Endodermal cell (in vitro differentiated cells): ENCODE measurements at regions not wholly inside any gene's neighbourhood (a gene's known extent, or its start where the extent isn't known, plus 50 kb on each side); places are given as distances from the start of the nearest gene placed in this dataset.

ENCODE experiments used
- DNase-seq: peaks from one replicate; pipeline ENCODE4 v3.0.0-alpha.2; 2017
- H3K27ac ChIP-seq: 2 replicates; pipeline ENCODE4 v1.5.1; 2013; ENCODE audit warnings: mild to moderate bottlenecking, low read depth, low read length, moderate library complexity
- H3K27me3 ChIP-seq: 2 replicates; pipeline ENCODE4 v1.6.1; 2013; ENCODE audit warnings: mild to moderate bottlenecking, low read length, moderate library complexity; ENCODE audit not compliant: insufficient read depth, control insufficient read depth, poor library complexity, severe bottlenecking
- H3K36me3 ChIP-seq: 2 replicates; pipeline ENCODE4 v1.7.0; 2013; ENCODE audit warnings: mild to moderate bottlenecking, low read length, moderate library complexity; ENCODE audit not compliant: control insufficient read depth, insufficient read depth
- H3K4me1 ChIP-seq: one replicate; pipeline ENCODE4 v1.7.0; 2013; ENCODE audit warnings: low read length; ENCODE audit not compliant: control insufficient read depth, insufficient read depth
- H3K4me3 ChIP-seq: 2 replicates; pipeline ENCODE4 v1.5.1; 2013; ENCODE audit warnings: mild to moderate bottlenecking, low read length, moderate library complexity
- H3K9ac ChIP-seq: 2 replicates; pipeline ENCODE4 v1.6.1; 2013; ENCODE audit warnings: mild to moderate bottlenecking, low read length, moderate library complexity; ENCODE audit not compliant: poor library complexity, severe bottlenecking; ENCODE audit errors: extremely low read depth
- H3K9me3 ChIP-seq: 2 replicates; pipeline ENCODE4 v1.6.1; 2013; ENCODE audit warnings: mild to moderate bottlenecking, low read length, moderate library complexity; ENCODE audit not compliant: control insufficient read depth
- H3K27ac Mint-ChIP-seq: 2 replicates; pipeline ENCODE4 v1.8.0; 2020; ENCODE audit warnings: mixed read lengths
- H3K27me3 Mint-ChIP-seq: 2 replicates; pipeline ENCODE4 v1.8.0; 2021; ENCODE audit warnings: mild to moderate bottlenecking, mixed read lengths; ENCODE audit not compliant: insufficient read depth
- H3K36me3 Mint-ChIP-seq: 2 replicates; pipeline ENCODE4 v1.8.0; 2020; ENCODE audit warnings: low read depth, mixed read lengths
- H3K4me1 Mint-ChIP-seq: 2 replicates; pipeline ENCODE4 v1.8.0; 2020; ENCODE audit warnings: mixed read lengths
- H3K4me3 Mint-ChIP-seq: 2 replicates; pipeline ENCODE4 v1.8.0; 2020; ENCODE audit warnings: mild to moderate bottlenecking, moderate library complexity, mixed read lengths
- H3K9me3 Mint-ChIP-seq: 2 replicates; pipeline ENCODE4 v1.8.0; 2020; ENCODE audit warnings: mild to moderate bottlenecking, mixed read lengths
- WGBS, 2 experiments: methylation state at CpG; one replicate each; pipeline versions ENCODE4 v1.1.5 to v1.1.7; 2013; ENCODE audit warnings: missing lambda C conversion rate in 2 of 2, mixed read lengths in 1 of 2; ENCODE audit not compliant: insufficient coverage in 1 of 2, insufficient read length in 1 of 2; 5-methylcytosine and 5-hydroxymethylcytosine counted together
- TF ChIP-seq, protein P1 (sequence below): fragments of 200-600 bp; sonication (generic); conservative IDR thresholded peaks from 2 replicates; pipeline ENCODE4 v1.5.0; 2021; ENCODE audit warnings: antibody characterized with exemption, mild to moderate bottlenecking

GRCh38 chr12:87814625-87815024 is 214.6 kb downstream of the C12orf50 start:
- 86 to 100% methylated on average over 1 to 2 of the region's 2 CpGs for WGBS, 2 experiments
- Histone ChIP-seq H3K4me1 (no peaks in the 10 kb centered on the region), H3K9ac (no peak overlapping the region), H3K4me3 (no peak overlapping the region), H3K36me3 (no peaks in the 10 kb centered on the region), H3K27ac (no peak overlapping the region), H3K9me3 (no peaks in the 10 kb centered on the region), H3K27me3 (no peaks in the 10 kb centered on the region)
- no peak for DNase-seq
- Mint-ChIP-seq H3K27ac (no peak overlapping the region), H3K36me3 (no peaks in the 10 kb centered on the region), H3K9me3 (no peaks in the 10 kb centered on the region), H3K4me1 (no peaks in the 10 kb centered on the region), H3K4me3 (no peak overlapping the region), H3K27me3 (peaks cover 3% of the 10 kb centered on the region)
- TF ChIP-seq, protein P1, sequence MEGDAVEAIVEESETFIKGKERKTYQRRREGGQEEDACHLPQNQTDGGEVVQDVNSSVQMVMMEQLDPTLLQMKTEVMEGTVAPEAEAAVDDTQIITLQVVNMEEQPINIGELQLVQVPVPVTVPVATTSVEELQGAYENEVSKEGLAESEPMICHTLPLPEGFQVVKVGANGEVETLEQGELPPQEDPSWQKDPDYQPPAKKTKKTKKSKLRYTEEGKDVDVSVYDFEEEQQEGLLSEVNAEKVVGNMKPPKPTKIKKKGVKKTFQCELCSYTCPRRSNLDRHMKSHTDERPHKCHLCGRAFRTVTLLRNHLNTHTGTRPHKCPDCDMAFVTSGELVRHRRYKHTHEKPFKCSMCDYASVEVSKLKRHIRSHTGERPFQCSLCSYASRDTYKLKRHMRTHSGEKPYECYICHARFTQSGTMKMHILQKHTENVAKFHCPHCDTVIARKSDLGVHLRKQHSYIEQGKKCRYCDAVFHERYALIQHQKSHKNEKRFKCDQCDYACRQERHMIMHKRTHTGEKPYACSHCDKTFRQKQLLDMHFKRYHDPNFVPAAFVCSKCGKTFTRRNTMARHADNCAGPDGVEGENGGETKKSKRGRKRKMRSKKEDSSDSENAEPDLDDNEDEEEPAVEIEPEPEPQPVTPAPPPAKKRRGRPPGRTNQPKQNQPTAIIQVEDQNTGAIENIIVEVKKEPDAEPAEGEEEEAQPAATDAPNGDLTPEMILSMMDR: no peak

GRCh38 chr12:87813476-87814234 is 215.5 kb downstream of the C12orf50 start:
- Histone ChIP-seq H3K4me3 (no peak overlapping the region), H3K9ac (no peak overlapping the region), H3K27me3 (no peaks in the 10 kb centered on the region), H3K9me3 (no peaks in the 10 kb centered on the region), H3K36me3 (no peaks in the 10 kb centered on the region), H3K4me1 (no peaks in the 10 kb centered on the region), H3K27ac (no peak overlapping the region)
- Mint-ChIP-seq H3K36me3 (no peaks in the 10 kb centered on the region), H3K4me1 (no peaks in the 10 kb centered on the region), H3K9me3 (no peaks in the 10 kb centered on the region), H3K27ac (no peak overlapping the region), H3K4me3 (no peak overlapping the region), H3K27me3 (peaks cover 3% of the 10 kb centered on the region)
- TF ChIP-seq, protein P1: no peak
- no peak for DNase-seq

GRCh38 chr12:87812681-87813080 is 216.5 kb downstream of the C12orf50 start:
- Histone ChIP-seq H3K9ac (no peak overlapping the region), H3K36me3 (no peaks in the 10 kb centered on the region), H3K4me1 (no peaks in the 10 kb centered on the region), H3K9me3 (no peaks in the 10 kb centered on the region), H3K27me3 (no peaks in the 10 kb centered on the region), H3K4me3 (no peak overlapping the region), H3K27ac (no peak overlapping the region)
- H3K4me1 Mint-ChIP-seq: no peaks in the 10 kb centered on the region
- TF ChIP-seq, protein P1: no peak
- H3K36me3 Mint-ChIP-seq: no peaks in the 10 kb centered on the region
- H3K4me3 Mint-ChIP-seq: no peak overlapping the region
- H3K9me3 Mint-ChIP-seq: no peaks in the 10 kb centered on the region
- H3K27ac Mint-ChIP-seq: no peak overlapping the region
- 100% methylated on average over 1 of the region's 2 CpGs; no CpG with 5 or more reads in 1 of the 2 experiments for WGBS, 2 experiments
- DNase-seq: no peak
- H3K27me3 Mint-ChIP-seq: peaks cover 3% of the 10 kb centered on the region
